SK-N-SH (cell line): ENCODE measurements at regions not wholly inside any gene's neighbourhood (a gene's known extent, or its start where the extent isn't known, plus 50 kb on each side); places are given as distances from the start of the nearest gene placed in this dataset.

Source experiments
- CTCF ChIA-PET: fragments of 300-600, 350-600 bp; formaldehyde crosslinking; extraction: SDS; loops from one replicate; lab custom pipeline; 2021; lab: Yijun Ruan, JAX
- POLR2A ChIA-PET: fragments of 350-600 bp; sonication (Branson Sonifier 250); formaldehyde crosslinking; extraction: SDS; loops from one replicate; lab custom pipeline; 2020; ENCODE audit warnings: antibody characterized with exemption, inconsistent platforms; lab: Yijun Ruan, JAX
- DNase-seq: peaks from one replicate; pipeline ENCODE4 v3.0.0; 2012
- H2AFZ ChIP-seq: fragments of 200-600 bp; sonication (generic); 2 replicates; pipeline ENCODE4 v1.8.1; 2016; ENCODE audit warnings: antibody characterized with exemption, mild to moderate bottlenecking, low read depth
- H3F3A ChIP-seq: fragments of 200-600 bp; sonication (generic); replicated peaks from 2 replicates; pipeline ENCODE3; 2016; ENCODE audit warnings: antibody characterized with exemption, mild to moderate bottlenecking; ENCODE audit not compliant: insufficient read depth
- H3K27ac ChIP-seq, 2 experiments: fragments of 200-500 bp in 1 of 2; fragments of 200-600 bp in 1 of 2; sonication (Bioruptor generic) in 1 of 2; sonication (generic), shearing (Covaris generic) in 1 of 2; 2 replicates each; pipeline versions ENCODE4 v1.5.1 to v1.6.1; 2014 to 2016; ENCODE audit warnings: low read depth in 2 of 2, inconsistent platforms in 1 of 2, low read length in 1 of 2, mild to moderate bottlenecking in 1 of 2, mixed read lengths in 1 of 2
- H3K27me3 ChIP-seq: fragments of 200-600 bp; sonication (generic), shearing (Covaris generic); 2 replicates; pipeline ENCODE4 v1.6.1; 2016; ENCODE audit warnings: mixed run types; ENCODE audit not compliant: insufficient read depth
- H3K36me3 ChIP-seq, 2 experiments: fragments of 200-500 bp in 1 of 2; fragments of 200-600 bp in 1 of 2; sonication (Bioruptor generic) in 1 of 2; sonication (generic) in 1 of 2; replicated peaks in 1 of 2; 2 replicates each; pipeline versions ENCODE3 to v1.5.1; 2014 to 2016; ENCODE audit warnings: low read length in 1 of 2, mild to moderate bottlenecking in 1 of 2; ENCODE audit not compliant: insufficient read depth in 2 of 2, control insufficient read depth in 1 of 2
- H3K4me1 ChIP-seq, 2 experiments: fragments of 200-500 bp in 1 of 2; fragments of 200-600 bp in 1 of 2; sonication (Bioruptor generic) in 1 of 2; sonication (generic), shearing (Covaris generic) in 1 of 2; 2 replicates each; pipeline versions ENCODE4 v1.5.1 to v1.6.1; 2014 to 2016; ENCODE audit warnings: low read depth in 1 of 2, low read length in 1 of 2, mixed run types in 1 of 2; ENCODE audit not compliant: insufficient read depth in 2 of 2, control insufficient read depth in 1 of 2
- H3K4me2 ChIP-seq: fragments of 200-600 bp; sonication (generic), shearing (Covaris generic); 2 replicates; pipeline ENCODE4 v1.6.1; 2017; ENCODE audit warnings: mixed run types
- H3K4me3 ChIP-seq, 2 experiments: fragments of 200-500 bp in 1 of 2; fragments of 200-600 bp in 1 of 2; sonication (Bioruptor generic) in 1 of 2; sonication (generic), shearing (Covaris generic) in 1 of 2; 2 replicates each; pipeline versions ENCODE4 v1.5.1 to v1.8.1; 2014 to 2016; ENCODE audit warnings: low read depth in 2 of 2, inconsistent platforms in 1 of 2, low read length in 1 of 2, mild to moderate bottlenecking in 1 of 2, mixed read lengths in 1 of 2, moderate library complexity in 1 of 2
- H3K79me2 ChIP-seq: fragments of 200-600 bp; sonication (generic); 2 replicates; pipeline ENCODE4 v1.8.1; 2017; ENCODE audit warnings: mild to moderate bottlenecking; ENCODE audit not compliant: insufficient read depth
- H3K9ac ChIP-seq: fragments of 200-600 bp; sonication (generic); 2 replicates; pipeline ENCODE4 v1.6.1; 2017; ENCODE audit warnings: mixed run types
- H3K9me2 ChIP-seq: fragments of 200-600 bp; sonication (generic); 2 replicates; pipeline ENCODE4 v1.6.1; 2017; ENCODE audit warnings: mixed run types
- H3K9me3 ChIP-seq: fragments of 200-600 bp; sonication (generic); 2 replicates; pipeline ENCODE4 v1.6.1; 2017; ENCODE audit warnings: mixed run types, mild to moderate bottlenecking, moderate library complexity
- H4K20me1 ChIP-seq: fragments of 200-600 bp; sonication (generic); 2 replicates; pipeline ENCODE4 v1.6.1; 2017; ENCODE audit warnings: mild to moderate bottlenecking, mixed run types; ENCODE audit not compliant: insufficient read depth
- CHD2 ChIP-seq: fragments of 150-350 bp; IDR thresholded peaks from 2 replicates; pipeline ENCODE4 v1.6.1; 2018; ENCODE audit warnings: low read length; ENCODE audit not compliant: partially characterized antibody
- EP300 ChIP-seq, 2 experiments: IDR thresholded peaks; 2 replicates each; pipeline versions ENCODE4 v1.4.0 to v1.6.1; 2012; ENCODE audit warnings: borderline replicate concordance in 1 of 2, low read depth in 1 of 2, low read length in 1 of 2
- FOXM1 ChIP-seq: IDR thresholded peaks from 2 replicates; pipeline ENCODE4 v1.4.0; 2012; ENCODE audit warnings: low read depth, mild to moderate bottlenecking
- GABPA ChIP-seq: IDR thresholded peaks from 2 replicates; pipeline ENCODE4 v1.4.0; 2012; ENCODE audit warnings: low read depth, mild to moderate bottlenecking
- GATA2 ChIP-seq: sonication (generic); formaldehyde crosslinking; IDR thresholded peaks from 2 replicates; pipeline ENCODE4 v1.5.0; 2020; ENCODE audit warnings: mild to moderate bottlenecking, missing genetic modification reagents
- NFIC ChIP-seq: IDR thresholded peaks from 2 replicates; pipeline ENCODE4 v1.4.0; 2012; ENCODE audit warnings: borderline replicate concordance
- NRF1 ChIP-seq: IDR thresholded peaks from 2 replicates; pipeline ENCODE4 v1.6.1; 2012; ENCODE audit warnings: low read depth, mild to moderate bottlenecking, low read length
- POLR2AphosphoS5 ChIP-seq: IDR thresholded peaks from 2 replicates; pipeline ENCODE4 v1.6.1; 2012; ENCODE audit warnings: low read depth, low read length
- RFX5 ChIP-seq: IDR thresholded peaks from 2 replicates; pipeline ENCODE4 v1.6.1; 2012; ENCODE audit warnings: mild to moderate bottlenecking, improper control_type of control experiment, low read length
- RXRA ChIP-seq: IDR thresholded peaks from 2 replicates; pipeline ENCODE4 v1.4.0; 2012; ENCODE audit warnings: low read depth, mild to moderate bottlenecking, borderline replicate concordance
- SIN3A ChIP-seq: IDR thresholded peaks from 2 replicates; pipeline ENCODE4 v1.6.1; 2012; ENCODE audit warnings: low read depth, mild to moderate bottlenecking, low read length, moderate library complexity, borderline replicate concordance
- SMC3 ChIP-seq: IDR thresholded peaks from 2 replicates; pipeline ENCODE4 v1.6.1; 2012; ENCODE audit warnings: low read depth, low read length, improper control_type of control experiment
- TAF1 ChIP-seq: IDR thresholded peaks from 2 replicates; pipeline ENCODE4 v1.6.1; 2012; ENCODE audit warnings: low read depth, mild to moderate bottlenecking, low read length, moderate library complexity, borderline replicate concordance
- TEAD4 ChIP-seq: IDR thresholded peaks from 2 replicates; pipeline ENCODE4 v1.4.0; 2012; ENCODE audit warnings: mild to moderate bottlenecking, borderline replicate concordance; ENCODE audit not compliant: insufficient read depth
- YY1 ChIP-seq: IDR thresholded peaks from 2 replicates; pipeline ENCODE4 v1.4.0; 2012; ENCODE audit warnings: low read depth, mild to moderate bottlenecking
- WGBS: methylation state at CpG from one replicate; pipeline ENCODE4 v1.1.6; 2017; ENCODE audit warnings: low lambda C conversion rate; 5-methylcytosine and 5-hydroxymethylcytosine counted together
- TF ChIP-seq, protein P1 (sequence below): IDR thresholded peaks from 2 replicates; pipeline ENCODE4 v1.4.0; 2012; ENCODE audit warnings: low read depth
- TF ChIP-seq, protein P2 (sequence below): fragments of 150-350 bp; IDR thresholded peaks from 2 replicates; pipeline ENCODE4 v1.6.1; 2017; ENCODE audit warnings: antibody characterized with exemption, low read length, low read depth, borderline replicate concordance
- TF ChIP-seq, protein P3 (sequence below): fragments of 200-600 bp; sonication (generic); IDR thresholded peaks from 2 replicates; pipeline ENCODE4 v1.6.1; 2017; ENCODE audit warnings: antibody characterized with exemption, mild to moderate bottlenecking, moderate library complexity
- TF ChIP-seq, protein P4 (sequence below): IDR thresholded peaks from 2 replicates; pipeline ENCODE4 v1.4.0; 2012; ENCODE audit warnings: low read depth, borderline replicate concordance
- TF ChIP-seq, protein P5 (sequence below): IDR thresholded peaks from 2 replicates; pipeline ENCODE4; 2012

DNA sequence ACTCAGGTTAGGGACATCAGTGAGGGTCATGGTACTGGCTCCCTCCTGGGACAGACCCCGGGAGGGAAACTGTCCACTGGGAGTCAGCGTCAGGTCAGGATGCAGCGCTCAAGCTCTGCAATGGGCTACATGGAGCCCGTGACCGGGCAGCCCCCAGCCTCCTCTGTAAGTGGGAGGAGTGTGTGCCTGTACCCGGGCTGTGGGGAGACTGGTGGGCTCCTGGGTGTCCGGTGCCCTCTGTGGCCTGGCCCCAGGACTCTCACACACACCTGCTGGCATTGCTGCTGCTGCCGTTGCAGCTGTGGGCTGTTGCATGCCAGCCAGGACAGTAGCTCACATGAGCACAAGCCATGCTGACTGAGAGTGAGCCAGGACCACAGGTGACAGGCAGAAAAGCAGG is 630.3 kb downstream of the TBC1D22A start (continued):
- no peak for TF ChIP-seq SIN3A
- TF ChIP-seq, protein P1, sequence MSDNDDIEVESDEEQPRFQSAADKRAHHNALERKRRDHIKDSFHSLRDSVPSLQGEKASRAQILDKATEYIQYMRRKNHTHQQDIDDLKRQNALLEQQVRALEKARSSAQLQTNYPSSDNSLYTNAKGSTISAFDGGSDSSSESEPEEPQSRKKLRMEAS, result no peak
- TF ChIP-seq, protein P2, sequence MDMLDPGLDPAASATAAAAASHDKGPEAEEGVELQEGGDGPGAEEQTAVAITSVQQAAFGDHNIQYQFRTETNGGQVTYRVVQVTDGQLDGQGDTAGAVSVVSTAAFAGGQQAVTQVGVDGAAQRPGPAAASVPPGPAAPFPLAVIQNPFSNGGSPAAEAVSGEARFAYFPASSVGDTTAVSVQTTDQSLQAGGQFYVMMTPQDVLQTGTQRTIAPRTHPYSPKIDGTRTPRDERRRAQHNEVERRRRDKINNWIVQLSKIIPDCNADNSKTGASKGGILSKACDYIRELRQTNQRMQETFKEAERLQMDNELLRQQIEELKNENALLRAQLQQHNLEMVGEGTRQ, result no peak
- no peak for TF ChIP-seq GATA2 (CRISPR knock-in tag)
- no peak for TF ChIP-seq NRF1
- no peak for TF ChIP-seq FOXM1
- no peak for TF ChIP-seq TEAD4

DNA sequence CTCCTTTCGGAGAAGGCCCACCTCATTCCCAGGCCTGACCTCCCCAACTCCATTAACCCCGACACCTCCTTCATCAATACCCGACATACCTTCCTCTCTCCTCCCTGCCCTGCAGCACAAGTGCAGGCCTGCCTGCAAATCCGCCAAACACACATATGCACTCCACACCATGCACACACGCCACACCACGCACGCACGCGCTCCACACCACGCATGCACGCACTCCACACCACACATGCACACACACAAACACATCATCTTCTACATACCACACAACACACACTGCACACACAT is 629.6 kb downstream of the TBC1D22A start:
- Histone ChIP-seq H2AFZ (no peak overlapping the region), H3K27ac (no peak overlapping the region), H3K9me2 (no peaks in the 10 kb centered on the region), H3K4me3 (no peak overlapping the region), H3K79me2 (no peaks in the 10 kb centered on the region), H3F3A (no peaks in the 10 kb centered on the region), H3K36me3 (no peaks in the 10 kb centered on the region), H4K20me1 (no peaks in the 10 kb centered on the region), H3K9me3 (no peaks in the 10 kb centered on the region), H3K9ac (no peak overlapping the region), H3K4me1 (no peaks in the 10 kb centered on the region), H3K27me3 (peaks cover 6% of the 10 kb centered on the region; the same call in 1 of the 2 replicates), H3K4me2 (no peak overlapping the region)
- DNase-seq, result no peak
- CTCF ChIA-PET, result no interaction called here
- POLR2A ChIA-PET, result no interaction called here
- 51% methylated on average over 11 of the region's 11 CpGs for WGBS
- no peak for TF ChIP-seq SMC3

DNA sequence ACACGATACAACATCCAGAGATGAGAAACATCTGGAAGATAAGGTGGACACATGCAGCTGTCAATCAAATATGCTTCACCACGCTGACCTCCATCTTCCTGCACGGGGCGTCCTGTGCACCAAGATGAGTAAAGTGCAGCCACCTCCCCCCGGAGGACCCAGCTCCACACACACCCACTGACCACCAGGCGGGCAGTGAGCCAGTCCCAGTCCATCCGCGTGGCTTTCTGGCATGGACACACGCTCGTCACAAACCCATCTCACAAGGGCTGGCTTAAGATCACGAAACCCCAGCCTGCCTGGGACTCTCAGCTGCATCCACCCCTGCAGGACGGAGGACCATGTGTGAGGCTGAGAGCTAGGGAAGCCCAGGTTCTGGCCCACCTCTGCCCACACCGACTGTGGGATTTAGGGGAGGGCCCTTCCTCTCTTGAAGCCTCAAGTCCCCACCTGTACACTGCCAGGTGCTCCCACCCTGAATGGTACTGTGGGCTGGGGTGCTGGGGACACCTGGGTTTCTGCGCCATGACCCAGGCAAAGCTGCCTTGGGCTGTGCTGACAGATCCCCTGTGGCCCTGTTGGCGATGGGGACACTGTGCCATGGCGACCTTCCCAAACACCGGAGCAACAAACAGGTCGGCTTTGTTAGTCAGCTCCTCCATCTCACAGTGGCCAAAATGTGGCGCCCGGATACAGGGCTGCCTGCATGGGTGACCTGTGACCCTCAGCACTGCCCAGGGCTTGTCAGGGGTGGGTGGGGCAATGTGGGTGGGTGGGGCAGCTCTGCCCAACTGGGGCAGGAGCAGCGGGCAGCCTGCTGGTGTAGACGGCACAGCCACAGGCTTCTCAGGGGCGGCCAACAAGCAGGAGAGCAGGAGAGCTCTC is 629.0 kb downstream of the TBC1D22A start:
- Histone ChIP-seq H2AFZ (no peak overlapping the region), H3K36me3 (no peaks in the 10 kb centered on the region), H3F3A (no peaks in the 10 kb centered on the region), H3K9me2 (no peaks in the 10 kb centered on the region), H3K27me3 (peaks cover 6% of the 10 kb centered on the region; the same call in 1 of the 2 replicates), H4K20me1 (no peaks in the 10 kb centered on the region), H3K4me1 (no peaks in the 10 kb centered on the region; a peak in 1 of 4 replicates), H3K79me2 (no peaks in the 10 kb centered on the region), H3K9ac (no peak overlapping the region), H3K4me2 (no peak overlapping the region), H3K9me3 (no peaks in the 10 kb centered on the region), H3K27ac (no peak overlapping the region), H3K4me3 (no peak overlapping the region)
- CTCF ChIA-PET, result no interaction called here
- POLR2A ChIA-PET, result no interaction called here
- 53% methylated on average over 14 of the region's 23 CpGs for WGBS
- no peak for DNase-seq
- TF ChIP-seq GABPA, result no peak
- no peak for TF ChIP-seq YY1
- TF ChIP-seq, protein P2, result no peak
- no peak for TF ChIP-seq POLR2AphosphoS5
- no peak for TF ChIP-seq NFIC
- no peak for TF ChIP-seq RFX5
- TF ChIP-seq, protein P3, sequence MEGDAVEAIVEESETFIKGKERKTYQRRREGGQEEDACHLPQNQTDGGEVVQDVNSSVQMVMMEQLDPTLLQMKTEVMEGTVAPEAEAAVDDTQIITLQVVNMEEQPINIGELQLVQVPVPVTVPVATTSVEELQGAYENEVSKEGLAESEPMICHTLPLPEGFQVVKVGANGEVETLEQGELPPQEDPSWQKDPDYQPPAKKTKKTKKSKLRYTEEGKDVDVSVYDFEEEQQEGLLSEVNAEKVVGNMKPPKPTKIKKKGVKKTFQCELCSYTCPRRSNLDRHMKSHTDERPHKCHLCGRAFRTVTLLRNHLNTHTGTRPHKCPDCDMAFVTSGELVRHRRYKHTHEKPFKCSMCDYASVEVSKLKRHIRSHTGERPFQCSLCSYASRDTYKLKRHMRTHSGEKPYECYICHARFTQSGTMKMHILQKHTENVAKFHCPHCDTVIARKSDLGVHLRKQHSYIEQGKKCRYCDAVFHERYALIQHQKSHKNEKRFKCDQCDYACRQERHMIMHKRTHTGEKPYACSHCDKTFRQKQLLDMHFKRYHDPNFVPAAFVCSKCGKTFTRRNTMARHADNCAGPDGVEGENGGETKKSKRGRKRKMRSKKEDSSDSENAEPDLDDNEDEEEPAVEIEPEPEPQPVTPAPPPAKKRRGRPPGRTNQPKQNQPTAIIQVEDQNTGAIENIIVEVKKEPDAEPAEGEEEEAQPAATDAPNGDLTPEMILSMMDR, result no peak
- TF ChIP-seq, protein P4, sequence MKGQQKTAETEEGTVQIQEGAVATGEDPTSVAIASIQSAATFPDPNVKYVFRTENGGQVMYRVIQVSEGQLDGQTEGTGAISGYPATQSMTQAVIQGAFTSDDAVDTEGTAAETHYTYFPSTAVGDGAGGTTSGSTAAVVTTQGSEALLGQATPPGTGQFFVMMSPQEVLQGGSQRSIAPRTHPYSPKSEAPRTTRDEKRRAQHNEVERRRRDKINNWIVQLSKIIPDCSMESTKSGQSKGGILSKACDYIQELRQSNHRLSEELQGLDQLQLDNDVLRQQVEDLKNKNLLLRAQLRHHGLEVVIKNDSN, result no peak
- no peak for TF ChIP-seq FOXM1
- no peak for TF ChIP-seq SIN3A
- no peak for TF ChIP-seq CHD2
- no peak for TF ChIP-seq TAF1
- TF ChIP-seq, protein P5, sequence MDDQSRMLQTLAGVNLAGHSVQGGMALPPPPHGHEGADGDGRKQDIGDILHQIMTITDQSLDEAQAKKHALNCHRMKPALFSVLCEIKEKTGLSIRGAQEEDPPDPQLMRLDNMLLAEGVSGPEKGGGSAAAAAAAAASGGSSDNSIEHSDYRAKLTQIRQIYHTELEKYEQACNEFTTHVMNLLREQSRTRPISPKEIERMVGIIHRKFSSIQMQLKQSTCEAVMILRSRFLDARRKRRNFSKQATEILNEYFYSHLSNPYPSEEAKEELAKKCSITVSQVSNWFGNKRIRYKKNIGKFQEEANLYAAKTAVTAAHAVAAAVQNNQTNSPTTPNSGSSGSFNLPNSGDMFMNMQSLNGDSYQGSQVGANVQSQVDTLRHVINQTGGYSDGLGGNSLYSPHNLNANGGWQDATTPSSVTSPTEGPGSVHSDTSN, result no peak
- TF ChIP-seq RXRA, result no peak
- TF ChIP-seq EP300 (IDR thresholded peaks at IDR 0.05; ENCODE audit: borderline replicate concordance in 1 of 2, low read depth in 1 of 2, low read length in 1 of 2), result no peak
